H1 (cell line): ENCODE measurements at regions not wholly inside any gene's neighbourhood (a gene's known extent, or its start where the extent isn't known, plus 50 kb on each side); places are given as distances from the start of the nearest gene placed in this dataset.

ENCODE experiments used
- CTCF ChIA-PET: fragments of 300-600 bp; sonication (Branson Sonifier 250); formaldehyde crosslinking; loops from one replicate; lab custom pipeline; 2021; ENCODE audit not compliant: partially characterized antibody; lab: Charles Lee
- POLR2A ChIA-PET: fragments of 300-600 bp; sonication (Branson Sonifier 250); formaldehyde crosslinking; loops from one replicate; lab custom pipeline; 2021; ENCODE audit warnings: inconsistent platforms; ENCODE audit not compliant: partially characterized antibody; lab: Charles Lee
- DNase-seq, 2 experiments: peaks; one replicate each; pipeline versions ENCODE4 v3.0.0 to v3.0.0-alpha.2; 2010 to 2022; ENCODE audit warnings: low spot score in 2 of 2, low read depth in 1 of 2, mixed read lengths in 1 of 2
- FAIRE-seq: peaks from 2 replicates; lab custom pipeline; 2011; peaks lifted over from hg19 to GRCh38; lab: Jason Lieb, UNC
- H2AFZ ChIP-seq: 2 replicates; pipeline ENCODE4 v1.8.1; 2012; ENCODE audit warnings: low read length, inconsistent platforms
- H2AK5ac ChIP-seq: 2 replicates; pipeline ENCODE4 v1.6.1; 2013; ENCODE audit warnings: low read depth, low read length
- H2BK120ac ChIP-seq: replicated peaks from 2 replicates; pipeline ENCODE3; 2013; ENCODE audit warnings: low read depth, low read length, inconsistent platforms
- H2BK12ac ChIP-seq: 2 replicates; pipeline ENCODE4 v1.6.1; 2013; ENCODE audit warnings: low read depth, low read length
- H2BK15ac ChIP-seq: 2 replicates; pipeline ENCODE4 v1.6.1; 2013; ENCODE audit warnings: low read length
- H2BK20ac ChIP-seq: 2 replicates; pipeline ENCODE4 v1.6.1; 2013; ENCODE audit warnings: low read length
- H2BK5ac ChIP-seq: 2 replicates; pipeline ENCODE4 v1.6.1; 2013; ENCODE audit warnings: low read depth, low read length
- H3K14ac ChIP-seq: 2 replicates; pipeline ENCODE4 v1.6.1; 2013; ENCODE audit warnings: inconsistent platforms; ENCODE audit not compliant: insufficient read length
- H3K18ac ChIP-seq: 2 replicates; pipeline ENCODE4 v1.6.1; 2013; ENCODE audit warnings: low read length; ENCODE audit errors: extremely low read depth
- H3K23ac ChIP-seq: 2 replicates; pipeline ENCODE4 v1.6.1; 2013; ENCODE audit warnings: inconsistent platforms; ENCODE audit not compliant: insufficient read length
- H3K23me2 ChIP-seq: 2 replicates; pipeline ENCODE4 v1.6.1; 2013; ENCODE audit warnings: low read depth, low read length
- H3K27ac ChIP-seq: 2 replicates; pipeline ENCODE4 v1.6.1; 2011; ENCODE audit warnings: low read depth, low read length, inconsistent platforms
- H3K27me3 ChIP-seq, 4 experiments: replicated peaks in 1 of 4; 1 replicate in 1 of 4; 2 replicates in 3 of 4; pipeline versions ENCODE4 v1.6.1 to v1.8.1; 2011 to 2013; ENCODE audit warnings: low read length in 3 of 4, mild to moderate bottlenecking in 3 of 4, inconsistent platforms in 2 of 4, mixed read lengths in 2 of 4, moderate library complexity in 1 of 4; ENCODE audit not compliant: control insufficient read depth in 3 of 4, insufficient read depth in 3 of 4; ENCODE audit errors: extremely low read depth in 1 of 4
- H3K36me3 ChIP-seq, 4 experiments: 2 replicates each; pipeline versions ENCODE4 v1.6.1 to v1.8.1; 2011 to 2013; ENCODE audit warnings: mild to moderate bottlenecking in 4 of 4, low read length in 3 of 4, moderate library complexity in 2 of 4, control low read depth in 1 of 4, inconsistent platforms in 1 of 4; ENCODE audit not compliant: insufficient read depth in 4 of 4, control insufficient read depth in 2 of 4
- H3K4ac ChIP-seq: replicated peaks from 2 replicates; pipeline ENCODE3; 2013; ENCODE audit warnings: low read length, low read depth, mixed read lengths, inconsistent platforms; ENCODE audit not compliant: insufficient read length
- H3K4me1 ChIP-seq, 4 experiments: replicated peaks in 1 of 4; 1 replicate in 1 of 4; 2 replicates in 3 of 4; pipeline versions ENCODE4 v1.6.1 to v1.8.1; 2011 to 2013; ENCODE audit warnings: low read length in 3 of 4, inconsistent platforms in 2 of 4, mixed read lengths in 1 of 4; ENCODE audit not compliant: insufficient read depth in 4 of 4, control insufficient read depth in 3 of 4
- H3K4me2 ChIP-seq, 2 experiments: 2 replicates each; pipeline versions ENCODE4 v1.6.1 to v1.8.1; 2011 to 2013; ENCODE audit warnings: low read depth in 2 of 2, low read length in 2 of 2, control low read depth in 1 of 2, inconsistent platforms in 1 of 2, mild to moderate bottlenecking in 1 of 2; ENCODE audit not compliant: insufficient read depth in 1 of 2
- H3K4me3 ChIP-seq, 4 experiments: fragments of 200-600, 300-600 bp in 1 of 4; sonication (generic), shearing (Covaris generic), sonication (Bioruptor Twin) in 1 of 4; 2 replicates each; pipeline versions ENCODE4 v1.5.1 to v1.8.1; 2011 to 2016; ENCODE audit warnings: low read length in 4 of 4, low read depth in 3 of 4, control low read depth in 2 of 4, inconsistent platforms in 2 of 4, mild to moderate bottlenecking in 2 of 4, mixed read lengths in 1 of 4, moderate library complexity in 1 of 4; ENCODE audit not compliant: insufficient read depth in 2 of 4; ENCODE audit errors: extremely low read depth in 1 of 4
- H3K56ac ChIP-seq: replicated peaks from 2 replicates; pipeline ENCODE3; 2013; ENCODE audit warnings: low read depth, mild to moderate bottlenecking, mixed read lengths, low read length, inconsistent platforms; ENCODE audit not compliant: insufficient read length
- H3K79me1 ChIP-seq: 2 replicates; pipeline ENCODE4 v1.6.1; 2013; ENCODE audit warnings: low read depth, low read length, control low read depth
- H3K79me2 ChIP-seq, 2 experiments: 2 replicates each; pipeline versions ENCODE4 v1.6.1 to v1.8.1; 2012 to 2013; ENCODE audit warnings: low read length in 2 of 2, mild to moderate bottlenecking in 2 of 2, inconsistent platforms in 1 of 2; ENCODE audit not compliant: insufficient read depth in 2 of 2, control insufficient read depth in 1 of 2
- H3K9ac ChIP-seq, 4 experiments: replicated peaks in 1 of 4; 1 replicate in 1 of 4; 2 replicates in 3 of 4; pipeline versions ENCODE4 v1.6.1 to v1.8.1; 2011 to 2013; ENCODE audit warnings: low read depth in 3 of 4, low read length in 3 of 4, control low read depth in 2 of 4, mild to moderate bottlenecking in 2 of 4, moderate library complexity in 2 of 4, inconsistent platforms in 1 of 4; ENCODE audit errors: extremely low read depth in 1 of 4
- H3K9me3 ChIP-seq, 2 experiments: 2 replicates each; pipeline versions ENCODE4 v1.6.1 to v1.8.1; 2012 to 2013; ENCODE audit warnings: mild to moderate bottlenecking in 2 of 2, moderate library complexity in 2 of 2, control low read depth in 1 of 2, inconsistent platforms in 1 of 2, low read depth in 1 of 2, low read length in 1 of 2, mixed read lengths in 1 of 2; ENCODE audit not compliant: insufficient read depth in 2 of 2
- H4K20me1 ChIP-seq, 2 experiments: replicated peaks in 1 of 2; 2 replicates each; pipeline versions ENCODE3 to v1.8.1; 2011 to 2013; ENCODE audit warnings: inconsistent platforms in 2 of 2, low read length in 2 of 2, mild to moderate bottlenecking in 1 of 2; ENCODE audit not compliant: insufficient read depth in 2 of 2, control insufficient read depth in 1 of 2
- H4K5ac ChIP-seq: 2 replicates; pipeline ENCODE4 v1.6.1; 2013; ENCODE audit warnings: low read length, low read depth, mixed read lengths, inconsistent platforms; ENCODE audit not compliant: insufficient read length
- H4K8ac ChIP-seq: 2 replicates; pipeline ENCODE4 v1.8.0; 2013; ENCODE audit warnings: mild to moderate bottlenecking, moderate library complexity, low read length, inconsistent platforms; ENCODE audit not compliant: insufficient read depth; ENCODE audit errors: extremely low read depth
- H4K91ac ChIP-seq: replicated peaks from 2 replicates; pipeline ENCODE3; 2013; ENCODE audit warnings: low read length, mixed read lengths, inconsistent platforms; ENCODE audit not compliant: insufficient read length
- CHD2 ChIP-seq: IDR thresholded peaks from 2 replicates; pipeline ENCODE4 v1.6.1; 2012; ENCODE audit warnings: low read length, improper control_type of control experiment
- CTBP2 ChIP-seq: IDR thresholded peaks from 2 replicates; pipeline ENCODE4 v1.7.0; 2011; ENCODE audit warnings: borderline replicate concordance, mild to moderate bottlenecking, moderate library complexity, mixed read lengths, low read length; ENCODE audit not compliant: insufficient read depth, insufficient read length
- FOSL1 ChIP-seq: IDR thresholded peaks from 2 replicates; pipeline ENCODE4 v1.6.1; 2011; ENCODE audit warnings: mild to moderate bottlenecking, low read depth, low read length, moderate library complexity; ENCODE audit not compliant: insufficient read depth
- GABPA ChIP-seq: IDR thresholded peaks from 2 replicates; pipeline ENCODE4 v1.6.1; 2011; ENCODE audit warnings: mild to moderate bottlenecking, low read length, moderate library complexity, borderline replicate concordance; ENCODE audit not compliant: insufficient read depth
- GTF2F1 ChIP-seq: IDR thresholded peaks from 2 replicates; pipeline ENCODE4 v1.6.1; 2012; ENCODE audit warnings: low read depth, low read length, improper control_type of control experiment, borderline replicate concordance
- HDAC2 ChIP-seq, 2 experiments: fragments of 300-600 bp in 1 of 2; sonication (generic) in 1 of 2; IDR thresholded peaks; 2 replicates each; pipeline ENCODE4 v1.6.1; 2011 to 2012; ENCODE audit warnings: low read depth in 2 of 2, low read length in 2 of 2, mild to moderate bottlenecking in 2 of 2, moderate library complexity in 2 of 2, borderline replicate concordance in 1 of 2, inconsistent platforms in 1 of 2
- MAFK ChIP-seq: IDR thresholded peaks from 2 replicates; pipeline ENCODE4 v1.6.1; 2012; ENCODE audit warnings: low read depth, mild to moderate bottlenecking, improper control_type of control experiment, low read length
- NRF1 ChIP-seq: IDR thresholded peaks from 2 replicates; pipeline ENCODE4 v1.6.1; 2011; ENCODE audit warnings: mild to moderate bottlenecking, low read depth, low read length, improper control_type of control experiment
- POLR2A ChIP-seq, 2 experiments: IDR thresholded peaks; 1 replicate in 1 of 2; 2 replicates in 1 of 2; pipeline ENCODE4 v1.6.1; 2011; ENCODE audit warnings: low read depth in 2 of 2, low read length in 2 of 2, mild to moderate bottlenecking in 2 of 2; ENCODE audit errors: control extremely low read depth in 1 of 2
- SP1 ChIP-seq: IDR thresholded peaks from 2 replicates; pipeline ENCODE4 v1.6.1; 2011; ENCODE audit warnings: low read depth, low read length
- SUZ12 ChIP-seq: fragments of 200-600 bp; sonication (generic); IDR thresholded peaks from 2 replicates; pipeline ENCODE4 v1.6.1; 2012; ENCODE audit warnings: mild to moderate bottlenecking, inconsistent platforms, low read length, moderate library complexity, mixed read lengths
- TAF1 ChIP-seq: IDR thresholded peaks from 2 replicates; pipeline ENCODE4 v1.6.1; 2011; ENCODE audit warnings: mild to moderate bottlenecking, low read depth, low read length
- whole genome bisulfite sequencing, 2 experiments: shearing (Covaris generic) in 1 of 2; methylation state at CpG; one replicate each; pipeline versions ENCODE4 v1.1.6 to v1.1.7; 2013 to 2015; ENCODE audit warnings: low lambda C conversion rate in 2 of 2, mixed read lengths in 2 of 2, inconsistent platforms in 1 of 2, low coverage in 1 of 2, missing lambda C conversion rate in 1 of 2; ENCODE audit not compliant: insufficient replicate concordance in 2 of 2, insufficient coverage in 1 of 2, insufficient read length in 1 of 2; ENCODE audit errors: extremely low coverage in 1 of 2, missing lambda C conversion rate in 1 of 2; 5-methylcytosine and 5-hydroxymethylcytosine counted together
- TF ChIP-seq, protein P1 (sequence below): IDR thresholded peaks from 2 replicates; pipeline ENCODE4 v1.6.1; 2012; ENCODE audit warnings: inconsistent platforms

DNA sequence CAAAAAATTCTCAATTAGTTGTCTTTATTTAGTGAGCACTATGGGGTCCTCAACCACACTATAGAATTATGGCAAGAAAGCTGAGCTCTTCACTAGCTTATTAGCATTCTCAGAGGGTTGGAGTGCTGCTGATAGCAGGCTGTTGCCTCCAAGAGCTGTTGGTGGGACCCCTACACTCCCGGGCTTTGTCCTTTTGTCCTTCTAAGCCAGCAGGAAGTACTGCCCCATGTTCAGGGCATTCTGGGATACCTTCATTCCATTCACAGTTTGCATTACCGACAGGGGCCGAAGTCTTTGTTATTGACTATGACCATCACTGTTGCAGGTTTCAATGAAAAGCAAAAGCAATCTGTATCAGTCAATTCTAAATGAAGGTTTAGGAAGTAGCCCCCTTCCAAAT, 89.5 kb upstream of the OTX2 start:
- H3K14ac ChIP-seq, result no peak overlapping the region
- no peak overlapping the region for H4K91ac ChIP-seq
- H2BK12ac ChIP-seq, result peak overlapping the region; percentile 92
- peak overlapping the region; percentile 88 for H3K27ac ChIP-seq
- H3K9me3 ChIP-seq, result no peaks in the 10 kb centered on the region
- H3K4ac ChIP-seq, result peak overlapping the region; percentile 22
- POLR2A ChIA-PET, result interaction anchor here (1.9 to 2.8 kb wide), 2 partner anchors 19 to 94 kb away, joined by 5 to 12 read pairs; no protein-coding TSS in a partner anchor
- DNase-seq (no peak), FAIRE-seq (peak; percentile 88)
- peak overlapping the region; percentile 41 to 58 for H3K4me2 ChIP-seq
- peak overlapping the region in 1 of 4 experiments; percentile 5; a peak in 1 of 8 replicates for H3K4me3 ChIP-seq
- peaks cover 10 to 18% (median 15%) of the 10 kb centered on the region in 4 experiments for H3K27me3 ChIP-seq
- H3K9ac ChIP-seq, result peak overlapping the region in 2 of 4 experiments; percentile 27 to 33; a peak in 1 of 7 replicates
- no peaks in the 10 kb centered on the region for H3K79me1 ChIP-seq
- no peak overlapping the region for H3K56ac ChIP-seq
- peaks cover 4% of the 10 kb centered on the region for H3K23me2 ChIP-seq
- H2BK5ac ChIP-seq, result peak overlapping the region; percentile 81; the same call in 1 of the 2 replicates
- 5% methylated on average over 3 of the region's 3 CpGs; no CpG with 5 or more reads in 1 of the 2 experiments for WGBS, 2 experiments
- H4K5ac ChIP-seq, result no peak overlapping the region
- H3K23ac ChIP-seq, result no peak overlapping the region
- H3K4me1 ChIP-seq, result peaks cover 12 to 53% (median 44%) of the 10 kb centered on the region in 4 experiments
- H4K8ac ChIP-seq, result no peak overlapping the region
- H3K79me2 ChIP-seq, result no peaks in the 10 kb centered on the region
- CTCF ChIA-PET, result interaction anchor here (0.6 to 1.2 kb wide), 3 partner anchors 13 to 28 kb away, joined by 3 to 5 read pairs (median 4); no protein-coding TSS in a partner anchor
- no peak overlapping the region for H2AK5ac ChIP-seq
- peak overlapping the region; percentile 64; the same call in 1 of the 2 replicates for H2BK20ac ChIP-seq
- H2BK15ac ChIP-seq, result no peak overlapping the region
- H4K20me1 ChIP-seq, result no peaks in the 10 kb centered on the region
- H3K18ac ChIP-seq, result peak overlapping the region; percentile 68; the same call in 1 of the 2 replicates
- peak overlapping the region; percentile 96 for H2BK120ac ChIP-seq
- H2AFZ ChIP-seq, result no peak overlapping the region
- H3K36me3 ChIP-seq, result no peaks in the 10 kb centered on the region
- TF ChIP-seq, protein P1, sequence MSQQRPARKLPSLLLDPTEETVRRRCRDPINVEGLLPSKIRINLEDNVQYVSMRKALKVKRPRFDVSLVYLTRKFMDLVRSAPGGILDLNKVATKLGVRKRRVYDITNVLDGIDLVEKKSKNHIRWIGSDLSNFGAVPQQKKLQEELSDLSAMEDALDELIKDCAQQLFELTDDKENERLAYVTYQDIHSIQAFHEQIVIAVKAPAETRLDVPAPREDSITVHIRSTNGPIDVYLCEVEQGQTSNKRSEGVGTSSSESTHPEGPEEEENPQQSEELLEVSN, result no peak
- TF ChIP-seq TAF1 (peak; percentile 54; the same call in 1 of the 2 replicates), SUZ12 (no peak), CTBP2 (no peak), SP1 (peak; percentile 21; the same call in 1 of the 2 replicates), FOSL1 (no peak), HDAC2 (IDR thresholded peaks at IDR 0.05; ENCODE audit: borderline replicate concordance in 1 of 2, low read depth in 2 of 2, low read length in 2 of 2) (no peak), CHD2 (no peak), GTF2F1 (no peak), MAFK (no peak), GABPA (no peak), NRF1 (no peak), POLR2A (IDR thresholded peaks at IDR 0.05; ENCODE audit: control extremely low read depth in 1 of 2, low read depth in 2 of 2, low read length in 2 of 2) (peak in 1 of 2 experiments; percentile 42; a peak in 1 of 3 replicates)
